ENCODE measurements at regions not wholly inside any gene's neighbourhood (a gene's known extent, or its start where the extent isn't known, plus 50 kb on each side); places are given as distances from the start of the nearest gene placed in this dataset.
A peak's percentile ranks its signal among the peaks of the same experiment; 100 is the strongest.
"Not testable (repeated sequence)": the region's sequence is repeated elsewhere in the genome, so short reads cannot be mapped to it uniquely, and the experiment has no call there.

DNA sequence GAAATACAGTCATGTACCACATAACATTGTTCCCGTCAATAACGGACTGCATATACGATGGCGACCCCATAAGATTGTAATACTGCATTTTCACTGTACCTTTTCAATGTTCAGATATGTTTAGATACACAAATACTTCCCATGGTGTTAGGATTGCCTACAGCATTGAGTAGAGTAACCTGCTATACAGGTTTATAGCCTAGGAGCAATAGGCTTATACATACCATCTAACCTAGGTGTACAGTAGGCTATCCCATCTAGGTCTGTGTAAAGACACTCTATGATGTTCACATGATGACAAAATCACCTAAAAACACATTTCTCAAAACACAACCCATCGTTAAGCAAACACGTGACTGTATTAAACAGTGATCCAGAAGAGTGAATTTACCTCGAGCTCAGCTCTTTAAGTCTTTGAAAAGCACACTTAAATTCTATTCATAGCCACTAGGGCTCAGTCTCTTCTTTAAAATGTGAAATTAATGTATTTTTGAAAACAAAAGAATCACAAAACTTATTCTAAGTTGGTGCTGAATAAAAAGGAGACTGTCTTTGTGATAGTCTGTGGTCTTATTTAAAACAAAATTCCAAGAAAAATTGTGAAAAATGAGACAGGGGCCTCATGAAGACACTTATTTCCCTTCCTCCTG, 239.1 kb upstream of the ARID2 start:
- no peak for FAIRE-seq
- DNase-seq (ENCODE audit: extremely low spot score, insufficient read length, low read depth) = no peak

DNA sequence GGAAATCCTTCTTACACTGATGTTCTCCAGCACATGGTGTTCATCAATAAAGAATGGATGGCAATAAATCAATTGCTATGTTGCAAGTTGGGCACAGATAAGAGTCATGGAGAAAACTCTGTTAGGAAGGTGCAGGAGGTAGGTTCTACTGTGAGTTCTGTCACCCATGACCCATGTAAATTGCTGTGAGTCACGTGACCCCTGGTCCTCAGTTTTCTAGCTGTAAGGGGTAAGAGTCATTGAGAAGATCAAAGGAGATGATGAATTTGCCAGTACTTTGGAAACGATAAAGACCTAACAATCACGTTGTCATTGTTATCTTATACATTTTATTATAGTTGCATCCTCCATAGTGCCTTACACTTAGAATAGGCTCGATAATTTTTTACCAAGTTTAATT, 235.2 kb upstream of the ARID2 start:
- DNase-seq (ENCODE audit: extremely low spot score, insufficient read length, low read depth) (no peak), FAIRE-seq (no peak)

DNA sequence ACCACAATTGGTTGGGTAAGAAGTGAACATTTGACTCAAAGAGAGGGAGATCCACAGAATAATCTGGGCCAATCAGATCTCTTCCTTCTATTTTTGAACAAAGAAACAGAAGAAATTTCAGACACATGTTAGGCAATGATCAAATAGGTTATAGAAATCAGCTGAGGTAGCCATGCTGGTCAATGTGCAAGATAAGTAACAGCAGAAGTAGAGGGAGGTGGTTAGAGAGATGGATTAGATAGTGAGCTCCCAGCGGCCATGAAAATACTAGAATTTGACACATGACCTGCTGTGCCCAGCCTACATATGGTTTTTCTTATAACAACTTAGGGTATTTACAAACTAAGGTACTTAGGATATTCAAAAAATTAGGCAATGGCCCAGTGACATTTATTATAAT, 230.9 kb upstream of the ARID2 start:
- no peak for FAIRE-seq
- no peak for DNase-seq (ENCODE audit: extremely low spot score, insufficient read length, low read depth)

DNA sequence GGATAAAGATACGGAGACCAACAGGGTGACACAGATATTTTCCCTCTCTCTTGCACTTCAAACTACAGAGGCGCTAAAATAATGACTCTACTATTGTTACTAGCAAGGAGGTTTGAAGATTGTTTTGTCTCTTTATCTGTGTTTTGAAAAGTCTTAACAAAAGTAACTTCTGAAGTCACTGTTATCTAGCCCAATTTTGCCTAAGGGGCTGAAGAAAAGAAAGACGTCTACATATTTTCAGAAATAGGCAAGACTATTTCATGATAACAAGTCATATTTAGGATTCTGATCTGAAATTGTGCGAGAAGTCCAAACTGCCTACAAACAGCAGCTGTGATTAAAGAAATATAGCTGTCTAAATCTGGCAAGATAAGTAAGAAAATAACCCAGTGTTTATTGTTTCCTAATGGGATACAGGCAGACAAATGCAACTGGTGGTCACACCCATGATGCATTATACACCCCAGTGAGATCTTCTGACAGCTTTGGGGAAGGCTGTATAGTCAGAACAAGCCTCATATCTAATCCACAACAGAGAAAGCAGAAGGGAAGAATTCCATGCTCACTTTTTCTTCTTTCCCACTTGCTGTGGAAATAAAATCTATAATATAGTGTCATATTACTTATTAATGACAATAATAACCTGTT, 226.9 kb upstream of the ARID2 start:
- FAIRE-seq (no peak), DNase-seq (ENCODE audit: extremely low spot score, insufficient read length, low read depth) (no peak)

DNA sequence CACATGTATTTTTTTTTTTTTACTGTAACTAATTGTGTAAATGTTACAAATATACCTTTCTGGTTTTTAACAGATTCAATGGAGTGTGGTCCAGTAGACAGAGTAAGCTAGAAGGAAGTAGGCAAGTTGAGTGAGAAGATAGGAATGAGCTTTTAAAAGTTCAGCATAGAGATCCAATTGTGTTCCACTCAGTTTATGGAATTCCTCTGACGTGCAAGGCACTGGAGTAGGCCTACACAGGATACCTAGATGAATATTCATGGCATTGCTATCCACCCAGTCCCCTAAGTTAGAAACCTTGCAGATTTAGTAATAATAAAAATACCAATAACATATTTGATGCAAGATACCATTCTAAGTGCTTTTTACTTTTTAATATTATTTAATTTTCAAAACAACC, 225.6 kb upstream of the ARID2 start:
- FAIRE-seq = no peak
- no peak for DNase-seq (ENCODE audit: extremely low spot score, insufficient read length, low read depth)

DNA sequence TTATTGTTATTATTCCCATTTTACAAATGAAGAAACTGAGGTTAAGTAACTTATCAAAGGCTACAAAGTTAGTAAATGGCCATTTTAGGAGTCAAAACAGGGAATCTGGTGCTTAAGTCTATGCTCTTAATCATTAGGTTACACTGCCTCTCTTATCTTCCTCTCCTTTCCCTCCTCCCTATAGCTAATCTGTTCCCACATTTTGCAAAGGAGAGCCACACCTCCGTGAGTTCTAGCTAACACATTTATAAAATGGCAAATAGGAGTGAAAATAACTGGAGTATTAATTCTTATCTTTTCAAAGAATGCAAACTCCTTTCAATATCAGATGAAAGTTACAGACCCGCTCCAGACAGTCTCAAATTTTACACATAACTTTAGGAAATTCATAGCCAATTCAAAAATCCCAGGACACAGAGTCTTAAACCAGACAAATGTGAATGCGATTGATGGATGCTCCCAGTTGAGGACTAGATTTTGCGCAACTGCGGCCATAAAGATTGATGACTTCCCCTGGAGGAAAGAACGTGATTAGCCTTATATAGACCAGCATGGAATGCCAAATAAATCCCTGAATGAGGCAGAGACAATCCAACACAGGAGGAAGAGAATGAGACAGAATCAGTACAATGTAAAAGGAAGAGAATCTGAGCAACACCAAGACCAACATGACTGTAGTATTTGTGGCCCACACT, 225.0 kb upstream of the ARID2 start:
- FAIRE-seq (no peak), DNase-seq (ENCODE audit: extremely low spot score, insufficient read length, low read depth) (no peak)

- no peak for FAIRE-seq
Observed at GRCh38 chr12:45509187-45509586, 220.3 kb upstream of the ARID2 start.

GRCh38 chr12:45509621-45510020, 219.9 kb upstream of the ARID2 start:
- DNase-seq (ENCODE audit: extremely low spot score, insufficient read length, low read depth) = no peak
- no peak for FAIRE-seq

More at GRCh38 chr12:45509187-45509586, 220.3 kb upstream of the ARID2 start:
- DNase-seq (ENCODE audit: extremely low spot score, insufficient read length, low read depth) = no peak

DNA sequence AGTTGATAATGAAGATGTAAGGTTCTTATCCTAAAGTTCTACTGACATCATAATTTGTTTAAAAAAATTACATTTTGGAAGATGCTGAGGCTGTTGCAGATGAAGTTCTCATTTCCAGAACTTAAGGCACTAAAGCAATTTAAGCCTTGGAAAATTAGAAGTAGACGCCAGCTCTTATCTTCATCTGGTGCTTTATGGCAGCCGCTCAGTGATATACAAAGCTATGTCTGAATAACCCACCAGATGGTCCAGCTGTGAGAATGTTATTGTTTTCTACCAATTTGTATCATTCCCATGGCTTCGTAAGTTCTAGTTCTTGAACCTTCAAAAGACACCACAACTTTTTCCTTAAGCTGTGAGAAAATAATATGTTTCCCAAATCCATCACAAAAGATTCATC, 212.1 kb upstream of the ARID2 start:
- no peak for DNase-seq (ENCODE audit: extremely low spot score, insufficient read length, low read depth)
- no peak for FAIRE-seq

GRCh38 chr12:45518291-45519235, 210.9 kb upstream of the ARID2 start:
- FAIRE-seq = no peak
- no peak for DNase-seq (ENCODE audit: extremely low spot score, insufficient read length, low read depth)

- DNase-seq (ENCODE audit: extremely low spot score, insufficient read length, low read depth) = no peak
- no peak for FAIRE-seq
Observed at GRCh38 chr12:45522227-45522626, 207.3 kb upstream of the ARID2 start.

GRCh38 chr12:45526823-45527222, 202.7 kb upstream of the ARID2 start:
- DNase-seq (ENCODE audit: extremely low spot score, insufficient read length, low read depth); FAIRE-seq: not testable (repeated sequence)

GRCh38 chr12:45532113-45532512, 197.4 kb upstream of the ARID2 start:
- no peak for DNase-seq (ENCODE audit: extremely low spot score, insufficient read length, low read depth)

DNA sequence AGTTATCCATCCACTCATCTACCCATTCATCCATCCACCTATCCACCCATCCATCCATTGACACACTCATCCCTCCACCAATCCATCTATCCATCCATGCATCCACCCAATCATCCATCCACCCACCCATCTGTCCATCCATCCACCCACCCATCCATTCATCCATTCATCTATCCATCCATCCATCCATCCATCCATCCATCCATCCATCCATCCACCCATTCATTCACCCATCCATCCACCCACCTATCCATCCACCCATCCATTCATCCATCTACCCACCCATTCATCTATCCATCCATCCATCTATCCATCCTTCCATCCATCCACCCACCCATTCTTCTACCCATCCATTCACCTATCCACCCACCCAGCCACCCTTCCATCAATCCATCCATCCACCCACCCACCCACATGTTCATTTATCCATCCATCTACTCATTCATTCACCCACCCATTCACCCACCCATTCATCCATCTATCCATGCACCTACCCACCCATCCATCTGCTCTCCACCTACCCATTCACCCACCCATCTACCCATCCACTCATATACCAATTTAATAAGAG, 193.8 kb upstream of the ARID2 start:
- FAIRE-seq (no peak), DNase-seq (ENCODE audit: extremely low spot score, insufficient read length, low read depth) (no peak)

More at GRCh38 chr12:45532113-45532512, 197.4 kb upstream of the ARID2 start:
- FAIRE-seq = no peak

GRCh38 chr12:45536284-45536683, 193.2 kb upstream of the ARID2 start:
- FAIRE-seq (no peak), DNase-seq (ENCODE audit: extremely low spot score, insufficient read length, low read depth) (no peak)

DNA sequence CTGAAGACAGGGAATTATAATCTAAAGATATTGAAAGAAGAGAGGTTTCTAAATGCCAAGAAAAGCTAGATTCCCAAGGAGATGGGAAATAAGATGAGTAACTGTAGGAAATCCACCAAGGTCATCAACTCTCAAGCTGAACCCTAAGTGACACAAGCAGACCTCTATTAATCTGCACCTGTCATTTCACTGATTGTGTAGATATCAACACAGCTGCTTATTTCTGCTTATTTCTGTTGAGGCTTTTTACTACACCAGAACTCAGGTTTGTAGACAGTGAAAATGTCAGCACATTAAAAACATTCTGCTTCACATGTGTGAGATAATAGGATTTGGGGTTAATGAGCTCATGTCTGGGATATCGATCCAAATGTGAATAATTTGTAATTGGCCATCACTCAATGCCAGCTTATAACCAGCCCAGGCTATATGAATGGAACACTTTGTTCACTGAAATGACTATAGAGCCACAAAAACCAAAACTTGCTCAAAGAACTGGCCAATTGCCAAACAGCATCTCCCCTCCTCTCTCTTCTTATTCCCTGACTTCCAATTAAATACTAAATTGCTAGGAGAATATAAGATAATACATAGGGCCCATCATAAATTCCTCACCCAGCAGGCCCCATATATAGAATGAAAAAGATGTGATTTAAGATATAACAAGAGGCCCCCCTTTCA, 188.7 kb upstream of the ARID2 start:
- FAIRE-seq = no peak
- DNase-seq (ENCODE audit: extremely low spot score, insufficient read length, low read depth) = no peak

DNA sequence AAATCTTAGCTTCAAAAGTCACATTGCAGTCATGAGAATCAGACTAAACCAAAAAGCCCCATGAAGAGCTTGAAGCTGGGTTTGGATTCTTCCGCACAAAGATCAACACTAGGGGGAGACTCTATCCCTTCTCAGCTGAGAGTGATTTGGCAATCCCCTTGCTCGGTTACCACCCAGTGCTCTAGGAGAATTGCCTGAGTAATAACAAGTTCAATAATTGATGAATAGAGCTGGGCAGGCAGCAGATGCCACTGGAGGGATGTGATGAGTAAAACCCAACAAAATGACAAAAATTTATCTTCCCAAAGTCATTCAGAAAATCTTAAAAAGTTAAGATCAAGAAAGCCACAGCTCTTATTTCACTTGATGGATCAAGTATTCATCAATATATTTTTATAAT, 185.6 kb upstream of the ARID2 start:
- peak; percentile 69 for DNase-seq (ENCODE audit: extremely low spot score, insufficient read length, low read depth)
- FAIRE-seq = peak; percentile 90

DNA sequence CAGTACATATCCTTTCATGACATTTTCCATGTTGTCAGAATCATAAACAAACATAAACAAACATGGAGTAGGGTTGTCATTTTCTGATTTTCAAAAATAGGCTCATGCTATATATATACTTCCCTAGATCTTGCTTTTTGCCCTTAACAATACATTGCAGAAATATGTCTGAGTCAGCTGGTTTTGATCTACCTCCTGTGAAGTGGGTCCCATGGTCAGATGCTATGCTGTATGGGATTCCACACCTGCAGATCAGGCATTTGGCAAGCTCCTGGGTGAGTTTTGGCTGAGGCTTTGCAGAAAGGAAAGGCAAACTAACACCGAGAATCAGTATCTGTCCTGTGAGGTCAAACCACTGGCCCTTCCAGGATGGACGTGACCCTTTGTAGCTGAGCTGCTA, 183.0 kb upstream of the ARID2 start:
- FAIRE-seq = no peak
- DNase-seq (ENCODE audit: extremely low spot score, insufficient read length, low read depth) = no peak

DNA sequence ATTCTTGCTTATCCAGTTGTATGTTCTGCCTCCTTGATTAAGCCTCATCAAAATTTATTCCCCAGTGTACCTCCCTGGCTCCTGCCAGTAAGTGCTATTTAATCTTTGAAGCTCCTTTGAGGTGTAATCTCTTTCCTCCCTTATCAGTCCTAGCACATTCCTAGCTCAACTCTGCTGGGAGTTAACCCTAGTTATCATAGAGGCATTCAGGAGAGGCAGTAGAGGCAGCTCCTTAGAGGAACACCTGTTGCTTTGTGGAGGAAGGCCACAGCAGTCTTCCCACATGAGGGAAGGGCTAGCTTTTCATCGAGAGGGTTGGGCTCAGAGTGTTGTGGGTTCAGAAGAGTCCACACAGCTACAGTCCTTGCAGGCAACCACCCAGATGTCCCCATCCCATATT, 182.4 kb upstream of the ARID2 start:
- FAIRE-seq (no peak), DNase-seq (ENCODE audit: extremely low spot score, insufficient read length, low read depth) (no peak)

All from GM18507 (cell line).